ENCODE measurements at regions not wholly inside any gene's neighbourhood (a gene's known extent, or its start where the extent isn't known, plus 50 kb on each side); places are given as distances from the start of the nearest gene placed in this dataset.

DNA sequence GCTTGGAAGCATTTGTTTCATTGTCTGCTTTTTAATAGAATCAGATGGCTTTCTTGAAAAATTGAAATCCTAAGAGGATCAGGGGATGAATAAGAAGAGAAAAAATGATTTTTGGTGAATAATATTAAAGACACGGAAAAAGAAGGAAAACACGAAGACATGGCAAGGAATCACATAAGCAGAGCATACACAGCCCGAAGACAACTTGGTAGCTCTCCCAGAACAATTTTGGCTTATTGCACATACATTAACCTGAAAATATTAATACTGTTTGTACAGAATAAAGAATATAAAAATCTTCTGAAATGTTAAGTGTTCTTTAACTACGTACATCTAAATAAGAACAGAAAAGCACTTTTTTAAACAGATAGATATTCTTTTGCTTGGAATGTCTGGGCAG is 150.0 kb downstream of the SHOX2 start:
- no peaks in the 10 kb centered on the region for H3K9me3 ChIP-seq
- intact Hi-C loops (cut with DNase I, micrococcal nuclease) = no loop called here
- H3K4me1 ChIP-seq (ENCODE audit: low read depth) = no peaks in the 10 kb centered on the region
- H3K4me3 ChIP-seq = no peak overlapping the region
- DNase-seq = no peak
- TF ChIP-seq, protein P1, sequence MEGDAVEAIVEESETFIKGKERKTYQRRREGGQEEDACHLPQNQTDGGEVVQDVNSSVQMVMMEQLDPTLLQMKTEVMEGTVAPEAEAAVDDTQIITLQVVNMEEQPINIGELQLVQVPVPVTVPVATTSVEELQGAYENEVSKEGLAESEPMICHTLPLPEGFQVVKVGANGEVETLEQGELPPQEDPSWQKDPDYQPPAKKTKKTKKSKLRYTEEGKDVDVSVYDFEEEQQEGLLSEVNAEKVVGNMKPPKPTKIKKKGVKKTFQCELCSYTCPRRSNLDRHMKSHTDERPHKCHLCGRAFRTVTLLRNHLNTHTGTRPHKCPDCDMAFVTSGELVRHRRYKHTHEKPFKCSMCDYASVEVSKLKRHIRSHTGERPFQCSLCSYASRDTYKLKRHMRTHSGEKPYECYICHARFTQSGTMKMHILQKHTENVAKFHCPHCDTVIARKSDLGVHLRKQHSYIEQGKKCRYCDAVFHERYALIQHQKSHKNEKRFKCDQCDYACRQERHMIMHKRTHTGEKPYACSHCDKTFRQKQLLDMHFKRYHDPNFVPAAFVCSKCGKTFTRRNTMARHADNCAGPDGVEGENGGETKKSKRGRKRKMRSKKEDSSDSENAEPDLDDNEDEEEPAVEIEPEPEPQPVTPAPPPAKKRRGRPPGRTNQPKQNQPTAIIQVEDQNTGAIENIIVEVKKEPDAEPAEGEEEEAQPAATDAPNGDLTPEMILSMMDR (IDR thresholded peaks at IDR 0.05) = no peak
- no peaks in the 10 kb centered on the region for H3K36me3 ChIP-seq (ENCODE audit: low read depth)
- ATAC-seq = no peak

DNA sequence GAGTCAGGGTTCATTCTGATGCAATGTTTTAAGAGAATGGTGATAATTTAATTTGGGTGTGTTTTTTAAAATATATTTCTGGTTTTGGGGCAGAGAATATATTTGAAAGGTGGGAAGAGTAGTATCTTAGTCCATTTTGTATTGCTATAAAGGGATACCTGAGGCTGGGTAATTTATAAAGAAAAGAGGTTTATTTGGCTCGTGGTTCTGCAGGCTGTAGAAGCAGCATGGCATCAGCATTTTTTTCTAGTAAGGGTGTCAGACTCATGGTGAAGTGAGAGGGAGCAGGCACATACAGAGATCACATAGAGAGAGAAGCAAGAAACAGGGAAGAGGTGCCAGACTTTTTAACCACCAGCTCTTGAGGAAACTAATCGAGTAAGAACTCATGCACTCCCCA is 152.7 kb downstream of the SHOX2 start:
- DNase-seq (no peak), ATAC-seq (no peak)
- TF ChIP-seq, protein P1 (IDR thresholded peaks at IDR 0.05) = no peak
- intact Hi-C loops (cut with DNase I, micrococcal nuclease) = no loop called here
- no peaks in the 10 kb centered on the region for H3K9me3 ChIP-seq
- no peak overlapping the region for H3K4me3 ChIP-seq
- no peaks in the 10 kb centered on the region for H3K4me1 ChIP-seq (ENCODE audit: low read depth)
- no peaks in the 10 kb centered on the region for H3K36me3 ChIP-seq (ENCODE audit: low read depth)

DNA sequence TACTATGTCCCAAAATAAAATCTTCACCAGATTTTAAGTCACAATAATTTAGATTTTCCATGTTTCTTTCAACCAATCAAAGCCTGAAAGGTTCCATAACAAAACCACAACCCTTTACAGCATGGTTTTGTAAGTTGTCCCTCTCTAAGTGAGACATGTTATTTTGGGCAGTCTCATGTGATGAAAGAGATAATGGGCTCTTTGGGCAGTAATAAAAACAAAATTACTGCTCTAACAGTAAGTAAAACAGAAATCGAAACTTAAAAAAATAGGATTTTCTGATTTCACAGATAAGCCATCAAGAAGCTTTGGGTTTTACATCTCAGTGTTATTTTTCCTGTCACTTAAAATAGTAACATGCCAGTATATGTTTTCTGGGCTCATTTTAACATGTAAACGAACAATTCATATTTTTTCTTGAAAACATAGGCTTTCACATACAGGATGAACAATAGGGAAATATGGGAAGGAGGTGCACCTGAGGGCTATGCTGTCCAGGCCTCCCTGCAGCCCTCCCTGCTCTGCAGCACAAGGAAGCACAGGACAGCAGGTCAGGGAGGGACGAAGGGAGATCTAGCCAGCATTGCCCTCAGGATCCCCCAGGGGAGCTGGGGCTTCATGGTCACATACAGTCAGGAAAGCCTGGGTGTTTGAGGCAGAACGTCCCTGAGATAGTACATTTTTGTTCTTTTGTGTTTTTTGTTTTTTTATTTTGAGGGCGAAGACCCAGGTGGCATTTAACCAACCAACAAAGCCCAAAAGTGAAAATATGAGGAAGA is 157.4 kb downstream of the SHOX2 start:
- ATAC-seq (no peak), DNase-seq (no peak)
- intact Hi-C loops (cut with DNase I, micrococcal nuclease) = no loop called here
- no peaks in the 10 kb centered on the region for H3K9me3 ChIP-seq
- no peaks in the 10 kb centered on the region for H3K36me3 ChIP-seq (ENCODE audit: low read depth)
- no peaks in the 10 kb centered on the region for H3K4me1 ChIP-seq (ENCODE audit: low read depth)
- TF ChIP-seq, protein P1 (IDR thresholded peaks at IDR 0.05) = no peak
- no peak overlapping the region for H3K4me3 ChIP-seq

DNA sequence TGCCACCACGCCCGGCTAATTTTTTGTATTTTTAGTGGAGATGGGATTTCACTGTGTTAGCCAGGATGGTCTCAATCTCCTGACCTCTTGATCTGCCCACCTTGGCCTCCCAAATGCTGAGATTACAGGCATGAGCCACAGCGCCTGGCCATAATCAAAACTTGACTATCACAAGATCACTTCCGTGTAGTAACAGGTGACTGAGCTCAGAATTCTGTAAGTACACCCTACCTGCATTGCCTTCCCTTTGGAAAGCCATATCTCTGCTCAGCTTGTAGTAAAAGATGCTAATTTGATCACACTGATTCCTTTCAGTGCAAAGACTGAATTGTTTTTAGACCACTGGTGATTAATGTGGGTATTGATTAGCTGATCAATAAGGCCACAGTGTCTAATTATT is 167.1 kb downstream of the SHOX2 start:
- TF ChIP-seq, protein P1 (IDR thresholded peaks at IDR 0.05) = no peak
- Histone ChIP-seq H3K4me3 (no peak overlapping the region), H3K36me3 (ENCODE audit: low read depth) (no peaks in the 10 kb centered on the region), H3K4me1 (ENCODE audit: low read depth) (no peaks in the 10 kb centered on the region), H3K9me3 (no peaks in the 10 kb centered on the region)
- intact Hi-C loops (cut with DNase I, micrococcal nuclease) = no loop called here
- DNase-seq (no peak), ATAC-seq (no peak)

DNA sequence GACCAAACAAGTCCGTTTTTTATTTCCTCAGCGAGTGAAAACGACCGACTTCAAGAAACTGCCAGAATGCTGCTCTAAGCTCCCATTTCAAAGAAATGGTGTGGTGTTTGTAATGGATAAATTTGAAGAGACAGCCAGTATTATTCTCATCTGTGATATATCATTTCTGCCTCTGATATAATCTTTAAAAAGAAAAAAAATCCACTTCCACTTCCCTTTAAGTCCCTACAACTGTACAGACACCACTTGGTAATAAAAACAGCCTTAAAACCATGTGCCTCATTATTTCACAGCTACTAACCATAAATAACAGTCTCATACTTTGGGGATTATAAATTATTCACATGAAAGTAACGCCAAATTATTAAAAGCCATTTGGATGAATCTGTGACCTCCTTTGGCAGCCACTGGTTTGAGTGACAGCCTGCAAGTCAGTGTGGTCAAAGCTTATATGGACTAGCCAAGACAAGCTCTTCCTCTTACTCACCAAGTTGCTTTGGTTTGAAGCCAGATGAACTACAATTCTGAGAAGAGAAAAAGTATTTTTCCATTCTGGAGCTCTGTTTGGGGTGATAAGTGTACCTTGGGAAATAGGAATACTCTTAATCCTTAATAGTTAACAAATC is 168.0 kb downstream of the SHOX2 start:
- intact Hi-C loops (cut with DNase I, micrococcal nuclease) = no loop called here
- no peaks in the 10 kb centered on the region for H3K36me3 ChIP-seq (ENCODE audit: low read depth)
- ATAC-seq = no peak
- H3K4me1 ChIP-seq (ENCODE audit: low read depth) = no peaks in the 10 kb centered on the region
- TF ChIP-seq, protein P1 (IDR thresholded peaks at IDR 0.05) = no peak
- DNase-seq = no peak
- H3K9me3 ChIP-seq = no peaks in the 10 kb centered on the region
- H3K4me3 ChIP-seq = no peak overlapping the region

All from mucosa of descending colon (tissue), 3 donors.